HG02970 (cell line): ENCODE measurements at regions not wholly inside any gene's neighbourhood (a gene's known extent, or its start where the extent isn't known, plus 50 kb on each side); places are given as distances from the start of the nearest gene placed in this dataset.
A peak's percentile ranks its signal among the peaks of the same experiment; 100 is the strongest.

ENCODE experiments used
- ATAC-seq: cut with Tn5 transposase; IDR thresholded peaks from one replicate; pipeline ENCODE4 v1.9.1; 2021; ENCODE audit warnings: mild to moderate bottlenecking, moderate library complexity, moderate number of reproducible peaks; ENCODE audit not compliant: unreplicated experiment, low FRiP score

GRCh38 chr9:118028225-118028624 lies 324.0 kb downstream of the TLR4 start:
- no peak for ATAC-seq

GRCh38 chr9:118029425-118029824 lies 325.2 kb downstream of the TLR4 start:
- ATAC-seq, result no peak

DNA sequence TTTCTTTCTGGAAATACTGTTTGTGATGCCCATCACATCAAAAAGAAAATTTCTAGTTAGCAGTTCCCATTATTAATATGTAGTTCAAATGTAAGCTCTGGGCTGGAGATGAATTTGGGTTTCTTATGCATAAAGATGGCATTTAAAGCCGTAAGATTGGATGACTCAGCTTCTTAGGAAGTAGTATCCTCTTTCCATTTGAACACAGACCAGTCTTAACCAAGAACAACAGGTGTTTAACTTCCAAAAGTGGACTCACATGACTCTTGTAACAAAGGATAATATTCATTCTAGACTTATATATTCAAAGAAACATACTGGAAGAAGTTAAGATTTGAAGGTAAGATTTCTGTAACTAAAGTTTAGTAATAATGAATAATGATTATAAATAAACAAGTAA lies 330.5 kb downstream of the TLR4 start:
- no peak for ATAC-seq

GRCh38 chr9:118038713-118039112 lies 334.5 kb downstream of the TLR4 start:
- ATAC-seq, result no peak

DNA sequence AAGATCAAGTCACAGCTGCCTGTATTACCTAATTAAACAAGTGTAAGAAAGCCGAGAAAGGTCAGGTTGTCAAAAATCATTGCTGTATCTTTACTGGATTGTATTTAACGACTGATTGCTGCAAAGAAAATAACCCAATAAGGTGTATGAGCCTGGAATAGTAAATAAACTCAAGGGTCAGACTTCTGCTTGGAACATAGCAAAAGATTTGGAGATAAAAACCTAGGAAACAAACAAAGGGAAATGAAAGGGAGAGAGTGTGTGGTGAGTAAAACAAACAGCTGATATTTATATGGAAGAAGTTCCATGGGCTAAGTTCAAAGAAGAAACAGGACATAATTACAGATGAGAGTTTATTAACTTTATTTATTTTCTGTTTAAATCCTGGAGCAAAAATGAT lies 354.0 kb downstream of the TLR4 start:
- ATAC-seq, result no peak

GRCh38 chr9:118059484-118060278 lies 355.5 kb downstream of the TLR4 start:
- ATAC-seq, result no peak

DNA sequence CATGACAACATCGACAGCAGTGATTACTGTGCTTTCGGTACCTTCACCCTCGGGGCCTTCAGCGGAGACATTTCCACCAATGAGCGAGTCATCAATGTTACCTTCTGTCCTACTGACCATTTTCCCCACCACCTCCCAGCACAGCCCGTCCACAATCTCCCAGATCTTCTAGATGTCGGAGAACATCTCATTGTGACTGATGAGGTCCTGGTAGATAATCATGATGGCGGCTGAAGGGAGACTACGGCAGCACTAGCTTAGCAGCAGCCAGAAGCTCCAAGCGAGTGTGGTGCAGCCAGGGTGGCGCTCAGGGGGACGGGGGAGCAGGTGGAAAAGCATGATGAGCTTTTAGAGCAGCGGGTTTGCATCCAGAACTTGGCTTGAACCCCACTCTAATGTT lies 379.0 kb downstream of the TLR4 start:
- no peak for ATAC-seq

DNA sequence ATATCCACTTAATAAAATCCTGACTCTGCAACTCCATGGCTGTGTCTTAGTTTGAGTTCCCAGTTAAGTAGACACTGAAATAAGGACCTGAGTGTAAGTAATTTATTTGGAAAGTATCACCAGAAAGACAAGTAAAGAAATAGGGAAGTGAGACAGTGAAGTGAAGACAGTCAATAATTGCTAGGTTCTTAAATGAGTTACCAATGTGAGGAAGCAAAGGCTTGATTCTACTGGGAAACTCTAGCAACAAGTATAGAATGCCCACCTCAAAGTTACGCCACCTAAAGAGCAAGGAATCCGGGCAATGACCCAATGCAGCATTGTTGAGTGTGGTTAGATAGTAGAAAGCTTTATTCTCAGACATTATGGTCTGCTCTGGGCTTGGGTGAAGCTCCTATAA lies 383.9 kb downstream of the TLR4 start:
- ATAC-seq, result peak; percentile 81

GRCh38 chr9:118091226-118091625 lies 387.0 kb downstream of the TLR4 start:
- no peak for ATAC-seq

- no peak for ATAC-seq
Measured at GRCh38 chr9:118091711-118092500, 387.7 kb downstream of the TLR4 start.

- ATAC-seq, result no peak
Measured at GRCh38 chr9:118094387-118094786, 390.2 kb downstream of the TLR4 start.

DNA sequence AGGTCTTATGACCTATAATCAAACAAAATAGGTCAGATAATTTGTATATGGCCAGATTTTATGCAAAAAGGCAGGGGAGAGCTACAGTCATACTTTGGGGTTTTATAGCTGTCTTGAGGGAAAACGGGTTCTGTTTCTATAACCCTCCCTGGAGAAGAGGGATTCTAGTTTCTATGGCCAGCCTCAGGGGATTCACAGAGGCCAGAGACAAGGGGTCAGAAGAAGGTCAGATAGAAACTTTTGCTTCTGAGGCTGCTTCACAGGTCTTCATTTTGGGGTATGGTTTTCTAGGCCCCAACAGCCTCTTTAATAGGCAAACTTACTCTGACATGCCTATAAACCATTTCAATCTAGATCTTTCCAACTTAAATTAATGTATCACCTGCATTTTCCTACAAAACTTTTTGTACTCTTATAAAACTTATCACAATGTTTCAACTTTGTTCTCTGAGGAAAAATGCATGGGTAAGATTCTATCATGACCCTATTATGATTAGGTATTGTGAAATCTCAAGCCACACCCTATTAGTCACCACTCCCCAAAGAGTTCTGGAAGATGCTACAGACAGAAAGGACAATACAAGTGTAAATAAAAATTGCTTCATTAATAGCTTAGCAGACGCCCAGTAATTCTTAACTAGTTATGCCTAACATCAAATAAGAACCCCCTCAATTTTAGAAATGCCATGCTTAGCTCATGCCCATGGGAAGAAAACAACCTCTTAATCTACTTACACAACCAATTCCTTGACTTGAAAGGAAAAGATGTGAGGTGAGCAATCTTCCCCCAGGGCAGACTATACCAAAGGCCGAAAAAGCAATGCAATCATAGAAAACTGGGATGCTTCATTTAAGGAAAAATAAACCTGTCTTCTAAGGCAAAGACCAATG lies 396.6 kb downstream of the TLR4 start:
- no peak for ATAC-seq

DNA sequence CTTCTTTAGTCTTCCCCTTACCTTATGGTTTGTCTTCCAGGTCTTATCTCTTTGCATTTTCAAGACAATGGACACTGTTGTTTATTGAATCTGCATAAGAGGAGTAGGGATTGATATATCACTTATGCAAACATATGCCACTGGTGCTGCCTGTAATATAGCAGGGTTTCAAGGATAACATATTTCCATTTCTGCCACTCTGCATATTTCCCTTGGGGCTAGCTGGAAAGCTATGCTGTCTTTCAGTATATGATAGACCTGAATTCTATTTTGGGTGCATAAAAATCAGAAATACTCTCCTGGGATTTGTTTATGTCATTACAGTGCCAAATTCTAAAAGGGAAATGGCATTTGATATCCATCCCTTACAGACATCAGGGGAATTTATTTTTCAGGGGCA lies 400.2 kb downstream of the TLR4 start:
- no peak for ATAC-seq

- ATAC-seq, result no peak
Measured at GRCh38 chr9:118108971-118109370, 404.8 kb downstream of the TLR4 start.

GRCh38 chr9:118109542-118109941 lies 405.3 kb downstream of the TLR4 start:
- ATAC-seq, result no peak

DNA sequence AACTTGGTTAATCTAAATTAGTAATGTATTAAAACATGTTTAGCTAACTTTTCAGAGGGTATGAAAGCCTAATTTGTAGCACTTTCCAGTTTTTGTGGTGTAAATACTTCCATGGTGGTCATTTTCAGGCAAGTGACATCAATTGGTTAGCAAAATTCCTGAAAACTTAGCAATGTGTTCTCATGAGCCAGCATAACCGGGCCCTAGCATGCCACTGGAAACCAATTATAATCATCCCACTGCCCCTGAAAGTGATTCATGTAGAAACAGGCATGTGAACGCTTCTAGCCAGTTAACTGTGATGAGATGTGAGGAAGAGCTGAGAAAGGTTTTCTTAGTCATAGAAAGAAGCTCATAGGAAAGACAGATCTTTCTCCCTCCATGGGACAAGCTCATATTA lies 417.2 kb downstream of the TLR4 start:
- ATAC-seq, result no peak

GRCh38 chr9:118128313-118128712 lies 424.1 kb downstream of the TLR4 start:
- no peak for ATAC-seq

- ATAC-seq, result no peak
Measured at GRCh38 chr9:118129541-118129940, 425.3 kb downstream of the TLR4 start.

DNA sequence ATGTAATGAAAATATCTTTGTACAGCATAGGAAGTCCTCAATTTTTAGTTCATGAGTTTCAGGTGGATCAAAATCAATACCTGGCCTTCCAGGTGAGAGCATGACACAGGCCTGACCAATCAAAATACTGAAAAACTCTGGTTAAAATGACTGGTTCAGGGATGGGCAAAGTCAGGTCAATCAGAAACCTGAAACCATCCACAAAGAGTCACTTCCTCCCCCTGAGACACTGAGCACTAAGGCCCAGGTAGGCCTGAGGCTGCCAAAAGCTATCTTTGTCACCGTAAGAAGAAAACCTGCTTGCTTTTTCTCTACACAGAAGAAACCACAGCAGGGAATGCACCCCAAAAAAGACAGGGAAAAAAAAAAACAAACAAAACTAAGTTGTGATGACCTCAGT lies 444.8 kb downstream of the TLR4 start:
- ATAC-seq, result no peak

- no peak for ATAC-seq
Measured at GRCh38 chr9:118156846-118157245, 452.6 kb downstream of the TLR4 start.

DNA sequence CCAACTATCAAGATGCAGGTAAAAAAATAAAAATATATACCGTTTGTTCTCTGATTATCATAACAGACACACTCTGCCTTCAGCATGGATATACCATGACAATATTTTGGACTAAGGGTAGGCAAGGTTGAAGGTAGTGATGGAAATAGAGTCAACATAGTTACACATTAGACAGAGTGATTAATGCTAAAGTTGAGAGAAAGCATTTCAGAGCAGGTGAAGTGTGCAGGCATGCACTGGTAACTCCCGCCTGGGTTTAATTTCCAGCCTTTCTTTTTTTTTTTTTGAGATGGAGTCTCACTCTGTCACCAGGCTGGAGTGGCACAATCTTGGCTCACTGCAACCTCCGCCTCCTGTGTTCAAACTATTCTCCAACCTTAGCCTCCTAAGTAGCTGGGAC lies 458.5 kb downstream of the TLR4 start:
- no peak for ATAC-seq
